Activated CD4-positive, alpha-beta T cell treated with anti-CD3 and anti-CD28 coated beads, Interleukin-2, amount 10 ng/mL, durations not matched to agents 24 days and 14 days (primary cell): ENCODE measurements at regions not wholly inside any gene's neighbourhood (a gene's known extent, or its start where the extent isn't known, plus 50 kb on each side); places are given as distances from the start of the nearest gene placed in this dataset.

Experiments used
- DNase-seq: peaks from one replicate; pipeline ENCODE4 v3.0.0; 2022
- H3K27ac Mint-ChIP-seq: one replicate; pipeline ENCODE4 v1.8.0; 2022; ENCODE audit warnings: mild to moderate bottlenecking, mixed read lengths
- H3K27me3 Mint-ChIP-seq: one replicate; pipeline ENCODE4 v1.8.0; 2022; ENCODE audit warnings: mixed read lengths
- H3K36me3 Mint-ChIP-seq: one replicate; pipeline ENCODE4 v1.8.0; 2022; ENCODE audit warnings: low read depth, mild to moderate bottlenecking, mixed read lengths
- H3K4me1 Mint-ChIP-seq: one replicate; pipeline ENCODE4 v1.8.0; 2021; ENCODE audit warnings: mixed read lengths
- H3K4me3 Mint-ChIP-seq: one replicate; pipeline ENCODE4 v1.8.0; 2022; ENCODE audit warnings: mild to moderate bottlenecking, moderate library complexity, mixed read lengths
- H3K9me3 Mint-ChIP-seq: one replicate; pipeline ENCODE4 v1.8.0; 2021; ENCODE audit warnings: mixed read lengths
- intact Hi-C: fragments of 100-400 bp; cut with micrococcal nuclease; formaldehyde crosslinking; loops from one replicate; pipeline ENCODE4 v1.15.1; 2023

- Mint-ChIP-seq H3K9me3 (no peaks in the 10 kb centered on the region), H3K27ac (no peak overlapping the region), H3K4me1 (no peaks in the 10 kb centered on the region), H3K4me3 (no peak overlapping the region), H3K36me3 (no peaks in the 10 kb centered on the region), H3K27me3 (no peaks in the 10 kb centered on the region)
- DNase-seq, result no peak
- intact Hi-C loops, result no loop called here
Observed at GRCh38 chr6:92377137-92377536, 1042.2 kb downstream of the EPHA7 start.

DNA sequence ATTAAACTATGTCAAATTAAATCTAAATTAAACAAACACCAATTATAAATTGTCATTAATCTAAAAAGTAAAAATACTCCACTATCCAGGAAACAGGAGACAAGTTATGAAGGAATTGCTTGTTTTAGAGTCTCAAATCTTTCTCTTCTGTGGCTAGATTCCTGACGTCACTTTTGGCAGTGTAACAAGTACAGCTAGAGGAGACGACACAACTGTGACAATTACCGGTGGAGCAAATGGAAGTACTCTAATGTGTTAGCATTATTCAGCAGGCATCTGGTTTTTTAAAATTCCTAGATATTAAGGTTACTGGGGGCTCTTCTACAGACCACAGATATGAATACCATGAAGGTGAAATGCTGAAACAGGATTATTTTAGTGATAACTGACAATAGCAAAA lies 1042.7 kb downstream of the EPHA7 start:
- no peak for DNase-seq
- Mint-ChIP-seq H3K4me3 (no peak overlapping the region), H3K9me3 (no peaks in the 10 kb centered on the region), H3K36me3 (no peaks in the 10 kb centered on the region), H3K27ac (no peak overlapping the region), H3K4me1 (no peaks in the 10 kb centered on the region), H3K27me3 (no peaks in the 10 kb centered on the region)
- intact Hi-C loops, result no loop called here

DNA sequence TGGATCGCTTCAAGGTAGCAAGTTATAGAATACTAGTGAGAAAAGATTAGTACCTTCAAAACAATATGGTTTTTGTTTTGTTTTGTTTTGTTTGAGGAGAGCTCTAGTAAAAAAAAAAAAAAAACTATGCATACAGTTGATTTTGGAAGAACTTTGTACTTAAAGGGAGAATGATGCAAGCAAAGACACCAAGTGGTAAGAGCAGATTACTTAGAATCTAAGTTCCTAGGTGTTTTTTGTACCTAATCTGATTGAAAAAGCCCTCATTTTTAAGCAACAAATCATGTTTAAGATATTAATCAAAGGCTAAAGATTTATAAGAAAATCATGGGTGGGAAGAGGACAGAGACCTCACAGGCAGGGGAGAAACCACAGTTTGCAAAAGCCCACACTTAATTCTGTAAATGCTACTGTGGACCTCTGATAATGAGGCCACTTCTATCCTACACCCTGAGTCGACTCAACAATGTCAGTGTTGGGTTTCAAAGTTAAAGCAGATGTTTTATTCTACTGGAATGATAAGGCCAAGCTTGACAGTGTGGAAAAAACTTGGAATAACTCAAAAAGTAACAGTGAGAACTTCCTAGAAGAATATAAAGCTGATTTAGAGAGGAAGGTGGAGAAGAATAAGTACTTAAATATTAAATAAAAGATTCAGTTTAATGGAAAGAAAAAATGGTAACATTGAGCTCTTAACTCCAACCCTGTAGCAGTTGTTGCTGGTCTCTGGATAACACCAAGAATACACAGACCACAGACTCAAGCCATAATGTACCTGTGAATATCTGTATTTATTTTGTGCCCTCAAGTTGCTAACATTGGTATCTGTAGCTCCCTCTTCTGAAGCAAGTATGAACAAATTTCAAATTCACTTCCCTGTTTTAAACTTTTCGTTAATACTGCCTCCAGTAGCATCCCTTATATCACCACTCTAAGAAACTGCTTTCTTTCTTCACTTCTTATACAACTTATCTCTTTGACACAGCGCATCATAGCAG lies 1047.8 kb downstream of the EPHA7 start:
- Mint-ChIP-seq H3K4me1 (no peaks in the 10 kb centered on the region), H3K4me3 (no peak overlapping the region), H3K27ac (no peak overlapping the region), H3K27me3 (no peaks in the 10 kb centered on the region), H3K9me3 (peaks cover 3% of the 10 kb centered on the region), H3K36me3 (no peaks in the 10 kb centered on the region)
- DNase-seq, result no peak
- intact Hi-C loops, result no loop called here

- Mint-ChIP-seq H3K9me3 (peaks cover 3% of the 10 kb centered on the region), H3K4me1 (no peaks in the 10 kb centered on the region), H3K27ac (no peak overlapping the region), H3K36me3 (no peaks in the 10 kb centered on the region), H3K4me3 (no peak overlapping the region), H3K27me3 (no peaks in the 10 kb centered on the region)
- no peak for DNase-seq
- intact Hi-C loops, result no loop called here
Observed at GRCh38 chr6:92369309-92369708, 1050.0 kb downstream of the EPHA7 start.

GRCh38 chr6:92364948-92365541 lies 1054.3 kb downstream of the EPHA7 start:
- DNase-seq, result no peak
- H3K27ac Mint-ChIP-seq, result no peak overlapping the region
- intact Hi-C loops, result no loop called here
- peaks cover 3% of the 10 kb centered on the region for H3K9me3 Mint-ChIP-seq
- H3K36me3 Mint-ChIP-seq, result no peaks in the 10 kb centered on the region
- no peaks in the 10 kb centered on the region for H3K4me1 Mint-ChIP-seq
- no peak overlapping the region for H3K4me3 Mint-ChIP-seq
- H3K27me3 Mint-ChIP-seq, result no peaks in the 10 kb centered on the region

DNA sequence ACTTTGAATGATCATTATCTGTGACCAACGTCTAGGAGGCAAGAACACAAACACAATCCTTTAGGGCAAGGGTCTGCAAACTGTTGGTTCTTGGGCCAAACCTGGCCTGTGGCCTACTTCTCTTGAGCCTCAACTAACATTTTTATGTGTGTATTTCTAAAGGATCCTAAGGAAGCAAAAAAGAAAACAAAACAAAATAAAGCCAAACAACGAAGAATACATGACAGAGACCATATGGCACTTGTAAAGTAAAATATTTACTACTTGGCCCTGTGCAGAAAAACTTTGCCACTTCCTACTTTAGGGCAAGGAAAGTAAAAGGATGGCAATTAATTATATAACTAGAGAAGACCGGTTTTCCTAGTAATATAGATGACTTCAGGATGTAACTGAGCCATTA lies 1056.2 kb downstream of the EPHA7 start:
- no peak for DNase-seq
- Mint-ChIP-seq H3K27me3 (no peaks in the 10 kb centered on the region), H3K4me3 (no peak overlapping the region), H3K27ac (no peak overlapping the region), H3K36me3 (no peaks in the 10 kb centered on the region), H3K9me3 (no peaks in the 10 kb centered on the region), H3K4me1 (no peaks in the 10 kb centered on the region)
- intact Hi-C loops, result no loop called here

- H3K27me3 Mint-ChIP-seq, result no peaks in the 10 kb centered on the region
- no peaks in the 10 kb centered on the region for H3K4me1 Mint-ChIP-seq
- no peak overlapping the region for H3K4me3 Mint-ChIP-seq
- H3K36me3 Mint-ChIP-seq, result no peaks in the 10 kb centered on the region
- no peak for DNase-seq
- intact Hi-C loops, result no loop called here
- H3K27ac Mint-ChIP-seq, result no peak overlapping the region
- no peaks in the 10 kb centered on the region for H3K9me3 Mint-ChIP-seq
Observed at GRCh38 chr6:92362404-92362803, 1057.0 kb downstream of the EPHA7 start.

GRCh38 chr6:92361990-92362389 lies 1057.4 kb downstream of the EPHA7 start:
- Mint-ChIP-seq H3K9me3 (no peaks in the 10 kb centered on the region), H3K27ac (no peak overlapping the region), H3K27me3 (no peaks in the 10 kb centered on the region), H3K4me1 (no peaks in the 10 kb centered on the region), H3K4me3 (no peak overlapping the region), H3K36me3 (no peaks in the 10 kb centered on the region)
- intact Hi-C loops, result no loop called here
- no peak for DNase-seq

GRCh38 chr6:92354270-92354829 lies 1065.0 kb downstream of the EPHA7 start:
- H3K27me3 Mint-ChIP-seq, result no peaks in the 10 kb centered on the region
- DNase-seq, result no peak
- H3K36me3 Mint-ChIP-seq, result no peaks in the 10 kb centered on the region
- H3K4me1 Mint-ChIP-seq, result no peaks in the 10 kb centered on the region
- intact Hi-C loops, result no loop called here
- no peak overlapping the region for H3K4me3 Mint-ChIP-seq
- no peak overlapping the region for H3K27ac Mint-ChIP-seq
- H3K9me3 Mint-ChIP-seq, result no peaks in the 10 kb centered on the region

GRCh38 chr6:92352130-92352529 lies 1067.2 kb downstream of the EPHA7 start:
- Mint-ChIP-seq H3K4me3 (no peak overlapping the region), H3K4me1 (no peaks in the 10 kb centered on the region), H3K36me3 (no peaks in the 10 kb centered on the region), H3K27ac (no peak overlapping the region), H3K9me3 (no peaks in the 10 kb centered on the region), H3K27me3 (no peaks in the 10 kb centered on the region)
- intact Hi-C loops, result no loop called here
- DNase-seq, result no peak

DNA sequence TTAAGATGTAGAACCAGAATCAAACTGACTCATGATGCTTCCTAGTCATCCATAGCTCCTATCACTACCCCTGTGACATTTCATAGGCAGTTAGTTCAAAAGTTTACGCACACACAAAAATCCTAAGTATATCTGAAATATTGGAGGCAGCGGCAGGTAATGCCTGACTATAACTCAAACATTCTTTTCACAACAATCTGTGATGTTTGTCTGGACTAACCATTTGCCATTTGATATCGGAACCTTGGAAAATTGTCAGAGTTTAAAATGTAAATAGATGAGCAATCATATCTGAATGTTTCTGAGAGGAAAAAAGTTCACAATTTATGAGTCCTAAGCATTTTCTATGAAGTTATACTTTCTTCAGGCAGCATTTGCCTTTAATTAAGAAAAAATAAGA lies 1078.2 kb downstream of the EPHA7 start:
- no peak overlapping the region for H3K4me3 Mint-ChIP-seq
- H3K27ac Mint-ChIP-seq, result no peak overlapping the region
- no peaks in the 10 kb centered on the region for H3K9me3 Mint-ChIP-seq
- H3K27me3 Mint-ChIP-seq, result no peaks in the 10 kb centered on the region
- no peaks in the 10 kb centered on the region for H3K36me3 Mint-ChIP-seq
- intact Hi-C loops, result no loop called here
- DNase-seq, result no peak
- H3K4me1 Mint-ChIP-seq, result no peaks in the 10 kb centered on the region

GRCh38 chr6:92339936-92340640 lies 1079.3 kb downstream of the EPHA7 start:
- Mint-ChIP-seq H3K27me3 (no peaks in the 10 kb centered on the region), H3K4me1 (no peaks in the 10 kb centered on the region), H3K4me3 (no peak overlapping the region), H3K9me3 (no peaks in the 10 kb centered on the region), H3K36me3 (no peaks in the 10 kb centered on the region), H3K27ac (no peak overlapping the region)
- DNase-seq, result no peak
- intact Hi-C loops, result no loop called here

DNA sequence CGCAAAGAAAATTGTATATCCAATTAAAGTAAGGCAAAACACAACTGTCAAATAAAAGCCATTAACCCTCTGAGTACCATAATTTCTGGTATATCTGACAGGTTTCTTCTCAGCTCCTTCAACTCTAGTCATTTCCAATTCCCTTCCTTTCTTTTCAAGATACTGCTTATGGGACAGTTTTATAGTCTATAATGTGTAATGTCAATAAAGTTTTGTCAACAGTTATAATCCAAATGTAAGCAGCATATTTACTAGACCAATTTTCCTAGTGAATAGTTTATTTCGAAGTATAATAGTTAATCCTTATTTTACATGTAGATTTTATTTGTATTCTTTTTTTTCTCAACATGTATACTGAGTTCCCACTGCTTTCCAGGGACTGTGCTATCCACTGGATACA lies 1081.8 kb downstream of the EPHA7 start:
- intact Hi-C loops, result no loop called here
- H3K9me3 Mint-ChIP-seq, result no peaks in the 10 kb centered on the region
- no peaks in the 10 kb centered on the region for H3K36me3 Mint-ChIP-seq
- no peak overlapping the region for H3K4me3 Mint-ChIP-seq
- DNase-seq, result no peak
- no peak overlapping the region for H3K27ac Mint-ChIP-seq
- no peaks in the 10 kb centered on the region for H3K4me1 Mint-ChIP-seq
- no peaks in the 10 kb centered on the region for H3K27me3 Mint-ChIP-seq
